Progenitor cell of endocrine pancreas (in vitro differentiated cells): ENCODE measurements at regions not wholly inside any gene's neighbourhood (a gene's known extent, or its start where the extent isn't known, plus 50 kb on each side); places are given as distances from the start of the nearest gene placed in this dataset.

Experiments used
- DNase-seq: peaks from one replicate; pipeline ENCODE4 v3.0.0; 2021; ENCODE audit warnings: low spot score; ENCODE audit not compliant: unreplicated experiment
- H3K27ac Mint-ChIP-seq: 2 replicates; pipeline ENCODE4 v1.8.0; 2021; ENCODE audit warnings: mild to moderate bottlenecking, moderate library complexity, mixed read lengths
- H3K27me3 Mint-ChIP-seq: 2 replicates; pipeline ENCODE4 v1.8.0; 2021; ENCODE audit warnings: mixed read lengths
- H3K36me3 Mint-ChIP-seq: 2 replicates; pipeline ENCODE4 v1.8.0; 2022; ENCODE audit warnings: mixed read lengths; ENCODE audit not compliant: insufficient read depth
- H3K4me1 Mint-ChIP-seq: 2 replicates; pipeline ENCODE4 v1.8.0; 2021; ENCODE audit warnings: low read depth, mixed read lengths
- H3K4me3 Mint-ChIP-seq: 2 replicates; pipeline ENCODE4 v1.8.0; 2021; ENCODE audit warnings: low read depth, mild to moderate bottlenecking, moderate library complexity, mixed read lengths
- H3K9me3 Mint-ChIP-seq: 2 replicates; pipeline ENCODE4 v1.8.0; 2021; ENCODE audit warnings: low read depth, mixed read lengths
- CTCF ChIP-seq: fragments of 200-600 bp; sonication (generic); IDR thresholded peaks from one replicate; pipeline ENCODE4 v1.5.0; 2021; ENCODE audit warnings: antibody characterized with exemption, mild to moderate bottlenecking; ENCODE audit not compliant: unreplicated experiment

DNA sequence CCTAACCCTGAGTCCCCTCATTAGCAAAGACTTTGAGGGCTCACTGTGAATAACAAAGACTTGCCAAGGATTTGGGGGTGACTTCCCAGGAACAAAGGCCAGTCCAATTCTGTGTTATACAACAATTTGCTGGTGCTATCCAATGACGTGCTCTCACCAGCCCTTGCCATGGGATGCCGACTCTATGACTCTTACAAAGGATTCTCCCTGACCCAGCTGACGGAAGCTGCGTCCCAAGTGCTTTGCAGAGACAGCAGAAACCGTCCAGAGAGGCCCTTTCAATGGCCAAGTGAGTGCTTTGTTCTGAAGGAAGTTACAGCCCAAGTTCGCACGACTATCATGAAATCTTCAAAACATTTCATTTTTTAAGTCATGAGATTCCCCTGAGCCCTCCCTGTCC, 345.3 kb upstream of the TNRC6C start:
- no peaks in the 10 kb centered on the region for H3K36me3 Mint-ChIP-seq
- H3K4me3 Mint-ChIP-seq: no peak overlapping the region
- H3K4me1 Mint-ChIP-seq: no peaks in the 10 kb centered on the region
- DNase-seq: no peak
- H3K9me3 Mint-ChIP-seq: no peaks in the 10 kb centered on the region
- H3K27me3 Mint-ChIP-seq: peaks cover 33% of the 10 kb centered on the region
- no peak for TF ChIP-seq CTCF
- H3K27ac Mint-ChIP-seq: no peak overlapping the region

DNA sequence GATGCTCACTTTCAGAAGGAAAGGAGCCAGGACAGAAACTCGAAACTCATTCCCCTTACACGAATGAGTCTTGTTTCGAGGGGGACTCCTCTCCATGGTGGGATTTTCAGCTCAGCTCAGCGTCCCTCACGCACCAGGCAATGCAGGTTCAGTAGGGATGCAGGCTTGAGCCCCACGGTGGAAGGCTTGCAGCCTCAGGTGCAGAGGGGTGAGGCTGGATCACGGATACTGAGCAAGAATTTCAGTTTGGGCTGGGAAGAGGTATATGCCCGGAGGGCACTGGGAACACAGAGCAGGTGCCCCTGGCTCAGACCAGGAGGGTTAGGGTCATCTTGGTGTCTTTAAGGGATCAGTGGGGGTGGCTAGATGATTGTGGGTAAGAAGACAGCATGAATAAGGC, 344.9 kb upstream of the TNRC6C start:
- DNase-seq: no peak
- peaks cover 29% of the 10 kb centered on the region for H3K27me3 Mint-ChIP-seq
- no peak overlapping the region for H3K4me3 Mint-ChIP-seq
- no peak for TF ChIP-seq CTCF
- H3K4me1 Mint-ChIP-seq: no peaks in the 10 kb centered on the region
- H3K36me3 Mint-ChIP-seq: no peaks in the 10 kb centered on the region
- no peaks in the 10 kb centered on the region for H3K9me3 Mint-ChIP-seq
- no peak overlapping the region for H3K27ac Mint-ChIP-seq

- Mint-ChIP-seq H3K4me3 (no peak overlapping the region), H3K27me3 (peaks cover 25% of the 10 kb centered on the region), H3K4me1 (no peaks in the 10 kb centered on the region), H3K36me3 (no peaks in the 10 kb centered on the region), H3K9me3 (peaks cover 10% of the 10 kb centered on the region), H3K27ac (no peak overlapping the region)
- no peak for DNase-seq
- TF ChIP-seq CTCF: no peak
Observed at GRCh38 chr17:77615703-77616253, 342.7 kb upstream of the TNRC6C start.

GRCh38 chr17:77616254-77616731, 342.2 kb upstream of the TNRC6C start:
- Mint-ChIP-seq H3K36me3 (no peaks in the 10 kb centered on the region), H3K4me3 (no peak overlapping the region), H3K4me1 (no peaks in the 10 kb centered on the region), H3K27me3 (peaks cover 25% of the 10 kb centered on the region), H3K27ac (no peak overlapping the region), H3K9me3 (peaks cover 11% of the 10 kb centered on the region)
- no peak for TF ChIP-seq CTCF
- DNase-seq: no peak

GRCh38 chr17:77617516-77617915, 341.0 kb upstream of the TNRC6C start:
- no peaks in the 10 kb centered on the region for H3K36me3 Mint-ChIP-seq
- H3K27me3 Mint-ChIP-seq: peaks cover 15% of the 10 kb centered on the region
- no peaks in the 10 kb centered on the region for H3K4me1 Mint-ChIP-seq
- no peak overlapping the region for H3K27ac Mint-ChIP-seq
- no peak for TF ChIP-seq CTCF
- no peak for DNase-seq
- no peak overlapping the region for H3K4me3 Mint-ChIP-seq
- H3K9me3 Mint-ChIP-seq: peaks cover 11% of the 10 kb centered on the region
